ENCODE measurements at regions not wholly inside any gene's neighbourhood (a gene's known extent, or its start where the extent isn't known, plus 50 kb on each side); places are given as distances from the start of the nearest gene placed in this dataset.

- Histone ChIP-seq H3K27me3 (no peaks in the 10 kb centered on the region), H3K4me3 (no peak overlapping the region), H3K9me3 (no peaks in the 10 kb centered on the region), H3K27ac (no peak overlapping the region), H3K4me1 (no peaks in the 10 kb centered on the region), H3K36me3 (no peaks in the 10 kb centered on the region)
- DNase-seq = no peak
- no peak for TF ChIP-seq POLR2A (IDR thresholded peaks at IDR 0.05)
- TF ChIP-seq, protein P1, sequence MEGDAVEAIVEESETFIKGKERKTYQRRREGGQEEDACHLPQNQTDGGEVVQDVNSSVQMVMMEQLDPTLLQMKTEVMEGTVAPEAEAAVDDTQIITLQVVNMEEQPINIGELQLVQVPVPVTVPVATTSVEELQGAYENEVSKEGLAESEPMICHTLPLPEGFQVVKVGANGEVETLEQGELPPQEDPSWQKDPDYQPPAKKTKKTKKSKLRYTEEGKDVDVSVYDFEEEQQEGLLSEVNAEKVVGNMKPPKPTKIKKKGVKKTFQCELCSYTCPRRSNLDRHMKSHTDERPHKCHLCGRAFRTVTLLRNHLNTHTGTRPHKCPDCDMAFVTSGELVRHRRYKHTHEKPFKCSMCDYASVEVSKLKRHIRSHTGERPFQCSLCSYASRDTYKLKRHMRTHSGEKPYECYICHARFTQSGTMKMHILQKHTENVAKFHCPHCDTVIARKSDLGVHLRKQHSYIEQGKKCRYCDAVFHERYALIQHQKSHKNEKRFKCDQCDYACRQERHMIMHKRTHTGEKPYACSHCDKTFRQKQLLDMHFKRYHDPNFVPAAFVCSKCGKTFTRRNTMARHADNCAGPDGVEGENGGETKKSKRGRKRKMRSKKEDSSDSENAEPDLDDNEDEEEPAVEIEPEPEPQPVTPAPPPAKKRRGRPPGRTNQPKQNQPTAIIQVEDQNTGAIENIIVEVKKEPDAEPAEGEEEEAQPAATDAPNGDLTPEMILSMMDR (IDR thresholded peaks at IDR 0.05) = no peak
Observed at GRCh38 chr17:33603789-33604188, 310.7 kb upstream of the ASIC2 start.

- H3K27me3 ChIP-seq = no peaks in the 10 kb centered on the region
- no peaks in the 10 kb centered on the region for H3K36me3 ChIP-seq
- H3K4me3 ChIP-seq = no peak overlapping the region
- no peaks in the 10 kb centered on the region for H3K4me1 ChIP-seq
- TF ChIP-seq, protein P1 (IDR thresholded peaks at IDR 0.05) = no peak
- TF ChIP-seq POLR2A (IDR thresholded peaks at IDR 0.05) = no peak
- DNase-seq = no peak
- H3K27ac ChIP-seq = no peak overlapping the region
- H3K9me3 ChIP-seq = no peaks in the 10 kb centered on the region
Observed at GRCh38 chr17:33611532-33611931, 318.4 kb upstream of the ASIC2 start.

DNA sequence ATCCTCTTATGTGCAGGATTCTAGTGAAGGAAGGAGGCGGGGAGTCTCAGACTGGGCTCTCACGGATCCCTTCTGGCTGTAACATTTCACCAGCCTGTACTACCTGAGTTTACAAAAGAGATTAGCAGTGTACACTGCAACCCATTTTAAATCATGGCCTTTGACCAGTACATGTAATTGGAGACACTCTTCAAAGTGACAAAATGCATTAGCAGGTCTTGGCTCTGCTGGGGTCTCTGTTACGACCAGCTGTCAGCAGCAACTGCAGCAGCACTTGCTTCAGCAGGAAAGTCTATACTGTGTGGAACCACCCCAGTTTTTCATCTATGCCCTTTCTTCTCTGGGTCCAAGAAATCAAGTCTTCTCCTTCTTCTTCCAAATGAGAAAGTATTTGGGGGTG is 322.8 kb upstream of the ASIC2 start:
- no peak for DNase-seq
- TF ChIP-seq, protein P1 (IDR thresholded peaks at IDR 0.05) = no peak
- no peak for TF ChIP-seq POLR2A (IDR thresholded peaks at IDR 0.05)

DNA sequence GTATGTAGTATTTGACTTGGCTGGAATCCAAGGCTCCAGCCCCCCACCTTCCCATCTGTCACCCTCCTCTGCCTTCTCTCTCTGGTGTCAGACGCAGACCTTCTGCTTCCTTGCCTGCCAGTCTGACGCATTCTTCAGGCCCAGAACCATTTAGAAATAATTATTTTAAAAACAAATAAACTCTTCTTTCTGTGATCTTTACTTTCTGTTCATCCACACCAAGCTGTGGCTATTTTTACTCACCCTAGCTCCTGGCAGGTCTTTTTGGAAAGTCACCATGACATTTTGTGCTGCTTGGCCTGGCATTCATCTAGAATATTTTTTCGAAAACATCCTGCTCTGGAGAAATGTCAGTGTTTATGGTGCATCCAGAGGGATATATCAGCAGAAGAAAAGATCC is 330.7 kb upstream of the ASIC2 start:
- DNase-seq = no peak
- no peaks in the 10 kb centered on the region for H3K4me1 ChIP-seq
- H3K4me3 ChIP-seq = no peak overlapping the region
- no peaks in the 10 kb centered on the region for H3K9me3 ChIP-seq
- no peaks in the 10 kb centered on the region for H3K36me3 ChIP-seq
- no peaks in the 10 kb centered on the region for H3K27me3 ChIP-seq
- TF ChIP-seq, protein P1 (IDR thresholded peaks at IDR 0.05) = no peak
- no peak overlapping the region for H3K27ac ChIP-seq

More for the DNA sequence above, 322.8 kb upstream of the ASIC2 start:
- H3K9me3 ChIP-seq = no peaks in the 10 kb centered on the region
- no peak overlapping the region for H3K27ac ChIP-seq
- no peaks in the 10 kb centered on the region for H3K36me3 ChIP-seq
- no peaks in the 10 kb centered on the region for H3K27me3 ChIP-seq
- no peaks in the 10 kb centered on the region for H3K4me1 ChIP-seq
- no peak overlapping the region for H3K4me3 ChIP-seq

- H3K27ac ChIP-seq = no peak overlapping the region
- no peaks in the 10 kb centered on the region for H3K36me3 ChIP-seq
- DNase-seq = no peak
- no peaks in the 10 kb centered on the region for H3K9me3 ChIP-seq
- TF ChIP-seq, protein P1 (IDR thresholded peaks at IDR 0.05) = no peak
- no peak for TF ChIP-seq POLR2A (IDR thresholded peaks at IDR 0.05)
- no peaks in the 10 kb centered on the region for H3K4me1 ChIP-seq
- no peak overlapping the region for H3K4me3 ChIP-seq
- H3K27me3 ChIP-seq = no peaks in the 10 kb centered on the region
Observed at GRCh38 chr17:33628500-33629346, 335.6 kb upstream of the ASIC2 start.

All from Peyer's patch (tissue), 4 donors.